Bronchial epithelial cell (primary cell): ENCODE measurements at regions not wholly inside any gene's neighbourhood (a gene's known extent, or its start where the extent isn't known, plus 50 kb on each side); places are given as distances from the start of the nearest gene placed in this dataset.
A peak's percentile ranks its signal among the peaks of the same experiment; 100 is the strongest.

Source experiments
- DNase-seq: peaks from one replicate; pipeline ENCODE4 v3.0.0-alpha.2; 2010; ENCODE audit warnings: low read depth
- FAIRE-seq: peaks from 2 replicates; lab custom pipeline; 2011; peaks lifted over from hg19 to GRCh38; lab: Jason Lieb, UNC
- H3K27me3 ChIP-seq: 2 replicates; pipeline ENCODE4 v1.5.1; 2011; ENCODE audit warnings: low read length; ENCODE audit not compliant: control insufficient read depth, insufficient read depth
- H3K36me3 ChIP-seq: 2 replicates; pipeline ENCODE4 v1.5.1; 2011; ENCODE audit warnings: low read length; ENCODE audit not compliant: control insufficient read depth, insufficient read depth
- H3K4me3 ChIP-seq: 2 replicates; pipeline ENCODE4 v1.5.1; 2011; ENCODE audit warnings: mild to moderate bottlenecking, low read depth, low read length, control low read depth
- TF ChIP-seq, protein P1 (sequence below): IDR thresholded peaks from 2 replicates; pipeline ENCODE4 v1.5.1; 2011; ENCODE audit warnings: mild to moderate bottlenecking, moderate library complexity, low read length, control low read depth, inconsistent platforms; ENCODE audit not compliant: insufficient read depth, severe bottlenecking

DNA sequence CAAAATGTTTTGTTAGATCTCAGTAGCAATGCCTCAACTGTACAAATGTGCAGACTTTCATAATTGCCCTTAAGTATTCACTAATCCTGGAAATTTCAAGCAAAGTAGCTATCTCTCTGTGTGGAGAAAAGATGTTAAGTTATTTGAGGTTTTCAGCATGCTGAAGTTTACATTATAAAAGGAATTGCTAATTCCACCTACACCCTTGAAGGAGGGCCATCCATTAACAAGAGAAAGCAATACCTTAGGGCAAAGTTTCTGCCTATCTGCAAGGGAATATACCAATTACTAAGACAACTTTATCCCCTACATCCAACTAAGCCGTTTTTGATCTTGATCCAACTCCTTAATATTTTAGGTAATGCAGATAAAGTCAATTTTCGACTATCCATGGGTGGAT, 380.7 kb upstream of the BTBD3 start:
- H3K36me3 ChIP-seq, result no peaks in the 10 kb centered on the region
- no peak for DNase-seq
- no peak for FAIRE-seq

DNA sequence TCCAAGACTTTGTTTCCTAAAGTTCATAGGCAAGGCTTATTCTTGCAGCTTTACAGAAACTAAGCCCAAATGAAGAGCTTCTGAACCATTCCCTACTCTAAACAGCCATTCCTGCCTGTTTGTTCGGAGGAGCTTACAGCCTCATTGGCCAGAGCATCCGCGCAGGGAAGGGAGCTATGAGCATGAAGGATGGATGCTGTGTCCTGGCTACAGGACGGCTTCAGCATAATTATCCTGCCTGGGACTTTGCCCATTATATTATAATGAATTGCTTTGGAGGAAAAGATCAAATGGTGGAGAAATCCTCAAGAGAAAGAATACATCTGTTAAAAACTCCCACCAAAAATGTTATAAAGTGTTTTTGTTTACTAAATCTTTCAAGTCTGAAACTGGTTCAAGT, 378.2 kb upstream of the BTBD3 start:
- DNase-seq (no peak), FAIRE-seq (no peak)
- TF ChIP-seq, protein P1, sequence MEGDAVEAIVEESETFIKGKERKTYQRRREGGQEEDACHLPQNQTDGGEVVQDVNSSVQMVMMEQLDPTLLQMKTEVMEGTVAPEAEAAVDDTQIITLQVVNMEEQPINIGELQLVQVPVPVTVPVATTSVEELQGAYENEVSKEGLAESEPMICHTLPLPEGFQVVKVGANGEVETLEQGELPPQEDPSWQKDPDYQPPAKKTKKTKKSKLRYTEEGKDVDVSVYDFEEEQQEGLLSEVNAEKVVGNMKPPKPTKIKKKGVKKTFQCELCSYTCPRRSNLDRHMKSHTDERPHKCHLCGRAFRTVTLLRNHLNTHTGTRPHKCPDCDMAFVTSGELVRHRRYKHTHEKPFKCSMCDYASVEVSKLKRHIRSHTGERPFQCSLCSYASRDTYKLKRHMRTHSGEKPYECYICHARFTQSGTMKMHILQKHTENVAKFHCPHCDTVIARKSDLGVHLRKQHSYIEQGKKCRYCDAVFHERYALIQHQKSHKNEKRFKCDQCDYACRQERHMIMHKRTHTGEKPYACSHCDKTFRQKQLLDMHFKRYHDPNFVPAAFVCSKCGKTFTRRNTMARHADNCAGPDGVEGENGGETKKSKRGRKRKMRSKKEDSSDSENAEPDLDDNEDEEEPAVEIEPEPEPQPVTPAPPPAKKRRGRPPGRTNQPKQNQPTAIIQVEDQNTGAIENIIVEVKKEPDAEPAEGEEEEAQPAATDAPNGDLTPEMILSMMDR, result no peak
- no peaks in the 10 kb centered on the region for H3K36me3 ChIP-seq
- H3K4me3 ChIP-seq, result no peak overlapping the region
- no peaks in the 10 kb centered on the region for H3K27me3 ChIP-seq

More for the DNA sequence above, 380.7 kb upstream of the BTBD3 start:
- Histone ChIP-seq H3K27me3 (no peaks in the 10 kb centered on the region), H3K4me3 (no peak overlapping the region)
- TF ChIP-seq, protein P1, result no peak

- no peak overlapping the region for H3K4me3 ChIP-seq
- DNase-seq, result no peak
- H3K27me3 ChIP-seq, result no peaks in the 10 kb centered on the region
- TF ChIP-seq, protein P1, result no peak
- FAIRE-seq, result no peak
- H3K36me3 ChIP-seq, result no peaks in the 10 kb centered on the region
These were observed 377.1 kb upstream of the BTBD3 start for GRCh38 chr20:11540558-11540957.

DNA sequence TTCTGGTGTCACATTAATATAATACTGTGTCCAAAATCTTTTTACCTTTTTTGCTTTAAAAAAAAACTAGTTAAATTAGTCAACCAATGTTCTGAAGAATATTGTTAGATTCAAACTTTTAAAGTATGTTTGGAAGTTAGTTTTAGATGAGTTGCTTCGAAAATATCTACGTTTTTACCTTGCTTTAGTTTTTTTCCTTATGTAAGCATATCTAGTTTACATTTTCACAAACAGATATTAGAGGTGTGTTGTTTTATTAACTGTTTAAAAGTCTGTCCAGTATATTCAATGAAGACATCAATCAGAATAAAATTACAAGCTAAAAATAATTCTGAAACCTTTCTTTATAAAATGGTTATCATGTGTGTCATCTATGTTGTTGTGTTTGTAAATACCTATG, 375.0 kb upstream of the BTBD3 start:
- no peak for DNase-seq
- TF ChIP-seq, protein P1, result no peak
- H3K4me3 ChIP-seq, result no peak overlapping the region
- no peaks in the 10 kb centered on the region for H3K27me3 ChIP-seq
- no peak for FAIRE-seq
- H3K36me3 ChIP-seq, result no peaks in the 10 kb centered on the region

DNA sequence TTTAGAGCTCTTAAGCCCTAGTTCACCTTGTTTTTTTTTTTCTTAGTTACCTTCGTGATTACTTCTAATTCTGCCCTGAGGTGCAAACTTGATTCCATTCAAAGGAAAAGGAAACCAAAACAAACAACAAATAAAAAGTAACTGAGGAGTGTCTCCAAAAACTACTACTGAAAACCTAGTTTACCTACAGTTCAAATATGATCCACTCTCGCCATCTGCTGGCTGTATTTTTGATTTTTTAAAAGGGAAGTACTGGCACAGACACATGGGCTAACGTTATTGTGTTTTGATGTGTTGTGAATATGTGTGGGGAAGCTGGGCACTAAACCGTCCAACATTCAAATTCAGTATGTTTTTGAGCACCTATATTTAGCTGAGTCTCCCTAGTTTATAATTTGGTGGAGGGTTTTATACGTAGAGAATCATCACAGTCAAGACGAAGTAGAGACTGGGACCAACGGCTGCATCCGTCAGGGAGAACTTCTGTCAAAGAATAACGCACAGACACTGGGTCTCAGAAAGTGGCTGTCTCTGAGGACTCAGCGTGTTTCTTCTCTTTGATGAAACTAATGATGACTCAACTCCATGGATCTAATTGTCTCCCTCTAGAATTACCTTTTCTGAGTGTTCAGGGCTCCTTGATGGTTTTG, 373.5 kb upstream of the BTBD3 start:
- Histone ChIP-seq H3K27me3 (no peaks in the 10 kb centered on the region), H3K4me3 (no peak overlapping the region), H3K36me3 (no peaks in the 10 kb centered on the region)
- TF ChIP-seq, protein P1, result peak; percentile 50
- no peak for FAIRE-seq
- peak; percentile 72 for DNase-seq

DNA sequence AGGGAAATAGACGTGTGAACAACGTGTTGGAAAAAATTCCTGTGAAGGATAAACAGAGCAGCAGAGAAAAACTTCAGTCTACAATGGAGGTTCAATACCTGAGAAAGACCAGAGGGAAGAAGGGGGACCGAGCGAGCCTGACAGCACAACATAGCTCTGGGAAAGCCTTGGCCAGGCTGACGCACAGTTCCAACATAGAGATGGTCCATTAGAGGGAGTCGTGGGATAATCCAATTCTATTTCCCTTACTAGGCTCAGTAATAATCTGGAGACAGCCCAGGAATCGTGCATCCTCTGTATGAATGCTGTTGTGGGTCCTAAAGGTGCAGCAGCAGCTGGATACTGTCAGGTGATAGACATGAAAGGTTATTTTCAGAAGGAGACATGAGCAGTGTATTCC, 370.8 kb upstream of the BTBD3 start:
- H3K27me3 ChIP-seq, result no peaks in the 10 kb centered on the region
- no peaks in the 10 kb centered on the region for H3K36me3 ChIP-seq
- DNase-seq (no peak), FAIRE-seq (no peak)
- TF ChIP-seq, protein P1, result no peak
- H3K4me3 ChIP-seq, result no peak overlapping the region
